WERI-Rb-1 (cell line): ENCODE measurements at regions not wholly inside any gene's neighbourhood (a gene's known extent, or its start where the extent isn't known, plus 50 kb on each side); places are given as distances from the start of the nearest gene placed in this dataset.

Experiments used
- DNase-seq: peaks from one replicate; pipeline ENCODE4 v3.0.0-alpha.2; 2020
- H3K27ac ChIP-seq: fragments of 250-450 bp; sonication (Bioruptor Pico); 2 replicates; pipeline ENCODE4 v1.5.1; 2020; ENCODE audit warnings: mild to moderate bottlenecking, moderate library complexity
- H3K27me3 ChIP-seq: fragments of 250-450 bp; sonication (Bioruptor Pico); 2 replicates; pipeline ENCODE4 v1.5.1; 2021; ENCODE audit warnings: mild to moderate bottlenecking, low read depth, moderate library complexity; ENCODE audit not compliant: insufficient read depth, severe bottlenecking
- H3K36me3 ChIP-seq: fragments of 250-450 bp; sonication (Bioruptor Pico); 2 replicates; pipeline ENCODE4 v1.5.1; 2020; ENCODE audit warnings: mild to moderate bottlenecking, moderate library complexity
- H3K4me3 ChIP-seq: 2 replicates; pipeline ENCODE4 v1.5.1; 2011; ENCODE audit warnings: low read depth, mild to moderate bottlenecking, control low read depth, low read length
- H3K9me3 ChIP-seq: fragments of 250-450 bp; sonication (Bioruptor Pico); 2 replicates; pipeline ENCODE4 v1.5.1; 2021; ENCODE audit warnings: mild to moderate bottlenecking, moderate library complexity; ENCODE audit not compliant: severe bottlenecking
- TF ChIP-seq, protein P1 (sequence below): IDR thresholded peaks from 2 replicates; pipeline ENCODE4 v1.5.1; 2011; ENCODE audit warnings: low read depth, mild to moderate bottlenecking, control low read depth, inconsistent platforms, low read length

DNA sequence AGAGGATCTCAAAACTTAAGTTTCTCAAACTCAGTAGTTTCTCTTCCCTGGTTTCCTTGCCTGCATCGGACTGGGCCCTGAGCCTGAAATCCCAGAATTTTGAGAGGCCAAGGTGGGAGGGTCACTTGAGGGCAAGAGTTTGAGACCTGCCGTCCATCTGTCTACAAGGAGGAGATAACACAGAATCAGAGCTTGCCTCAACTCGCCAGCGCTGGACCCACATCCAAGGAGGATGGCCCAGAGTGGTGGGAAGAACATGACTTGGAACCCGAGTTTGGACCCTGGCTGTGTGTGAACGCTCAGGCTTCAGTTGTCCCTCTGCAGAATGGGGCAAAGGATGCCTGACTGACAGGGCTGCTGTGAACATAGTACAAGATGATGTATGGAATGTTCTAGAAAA, 80.1 kb downstream of the MCFD2 start:
- Histone ChIP-seq H3K27me3 (no peaks in the 10 kb centered on the region), H3K36me3 (no peaks in the 10 kb centered on the region), H3K9me3 (no peaks in the 10 kb centered on the region), H3K4me3 (no peak overlapping the region), H3K27ac (no peak overlapping the region)
- no peak for DNase-seq
- TF ChIP-seq, protein P1, sequence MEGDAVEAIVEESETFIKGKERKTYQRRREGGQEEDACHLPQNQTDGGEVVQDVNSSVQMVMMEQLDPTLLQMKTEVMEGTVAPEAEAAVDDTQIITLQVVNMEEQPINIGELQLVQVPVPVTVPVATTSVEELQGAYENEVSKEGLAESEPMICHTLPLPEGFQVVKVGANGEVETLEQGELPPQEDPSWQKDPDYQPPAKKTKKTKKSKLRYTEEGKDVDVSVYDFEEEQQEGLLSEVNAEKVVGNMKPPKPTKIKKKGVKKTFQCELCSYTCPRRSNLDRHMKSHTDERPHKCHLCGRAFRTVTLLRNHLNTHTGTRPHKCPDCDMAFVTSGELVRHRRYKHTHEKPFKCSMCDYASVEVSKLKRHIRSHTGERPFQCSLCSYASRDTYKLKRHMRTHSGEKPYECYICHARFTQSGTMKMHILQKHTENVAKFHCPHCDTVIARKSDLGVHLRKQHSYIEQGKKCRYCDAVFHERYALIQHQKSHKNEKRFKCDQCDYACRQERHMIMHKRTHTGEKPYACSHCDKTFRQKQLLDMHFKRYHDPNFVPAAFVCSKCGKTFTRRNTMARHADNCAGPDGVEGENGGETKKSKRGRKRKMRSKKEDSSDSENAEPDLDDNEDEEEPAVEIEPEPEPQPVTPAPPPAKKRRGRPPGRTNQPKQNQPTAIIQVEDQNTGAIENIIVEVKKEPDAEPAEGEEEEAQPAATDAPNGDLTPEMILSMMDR, result no peak

DNA sequence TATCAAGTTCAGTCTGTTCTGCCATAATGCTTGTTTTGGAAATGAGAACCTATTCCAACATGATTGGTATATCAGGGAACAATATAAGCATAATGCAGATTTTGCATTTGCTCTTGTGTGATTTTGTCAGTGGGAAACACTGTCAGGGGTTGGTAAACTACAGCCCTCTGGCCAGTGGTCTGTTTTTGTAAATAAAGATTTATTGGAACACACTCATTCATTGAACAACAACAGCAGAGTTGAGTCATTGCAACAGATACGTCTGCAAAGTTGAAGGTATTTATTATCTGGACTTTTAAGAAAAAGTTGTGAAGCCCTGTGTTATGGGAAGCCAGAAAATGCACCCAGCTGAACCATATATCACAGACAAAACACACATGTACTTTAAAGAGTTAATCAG, 83.1 kb downstream of the MCFD2 start:
- H3K9me3 ChIP-seq, result no peaks in the 10 kb centered on the region
- no peaks in the 10 kb centered on the region for H3K36me3 ChIP-seq
- TF ChIP-seq, protein P1, result no peak
- no peak for DNase-seq
- no peak overlapping the region for H3K27ac ChIP-seq
- H3K4me3 ChIP-seq, result no peak overlapping the region
- no peaks in the 10 kb centered on the region for H3K27me3 ChIP-seq

DNA sequence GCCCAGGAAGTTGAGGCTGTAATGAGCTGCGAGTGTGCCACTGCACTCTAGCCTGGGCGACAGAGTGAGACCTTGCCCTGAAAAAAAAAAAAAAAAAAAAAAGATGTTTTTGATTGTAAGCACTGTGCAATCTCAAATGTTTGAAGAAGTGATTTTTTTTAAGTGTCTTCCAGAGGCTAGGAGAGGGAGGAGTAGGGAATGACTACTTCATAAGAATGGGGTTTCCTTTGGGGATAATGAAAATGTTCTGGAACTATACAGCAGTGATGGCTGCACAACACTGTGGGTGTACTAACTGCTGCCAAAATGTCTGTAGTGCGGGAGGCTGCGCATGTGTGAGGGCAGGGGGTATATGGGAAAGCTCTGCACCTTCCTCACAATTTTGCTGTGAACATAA, 83.7 kb downstream of the MCFD2 start:
- TF ChIP-seq, protein P1, result no peak
- no peak overlapping the region for H3K27ac ChIP-seq
- no peaks in the 10 kb centered on the region for H3K36me3 ChIP-seq
- no peak for DNase-seq
- no peak overlapping the region for H3K4me3 ChIP-seq
- H3K27me3 ChIP-seq, result no peaks in the 10 kb centered on the region
- H3K9me3 ChIP-seq, result no peaks in the 10 kb centered on the region

DNA sequence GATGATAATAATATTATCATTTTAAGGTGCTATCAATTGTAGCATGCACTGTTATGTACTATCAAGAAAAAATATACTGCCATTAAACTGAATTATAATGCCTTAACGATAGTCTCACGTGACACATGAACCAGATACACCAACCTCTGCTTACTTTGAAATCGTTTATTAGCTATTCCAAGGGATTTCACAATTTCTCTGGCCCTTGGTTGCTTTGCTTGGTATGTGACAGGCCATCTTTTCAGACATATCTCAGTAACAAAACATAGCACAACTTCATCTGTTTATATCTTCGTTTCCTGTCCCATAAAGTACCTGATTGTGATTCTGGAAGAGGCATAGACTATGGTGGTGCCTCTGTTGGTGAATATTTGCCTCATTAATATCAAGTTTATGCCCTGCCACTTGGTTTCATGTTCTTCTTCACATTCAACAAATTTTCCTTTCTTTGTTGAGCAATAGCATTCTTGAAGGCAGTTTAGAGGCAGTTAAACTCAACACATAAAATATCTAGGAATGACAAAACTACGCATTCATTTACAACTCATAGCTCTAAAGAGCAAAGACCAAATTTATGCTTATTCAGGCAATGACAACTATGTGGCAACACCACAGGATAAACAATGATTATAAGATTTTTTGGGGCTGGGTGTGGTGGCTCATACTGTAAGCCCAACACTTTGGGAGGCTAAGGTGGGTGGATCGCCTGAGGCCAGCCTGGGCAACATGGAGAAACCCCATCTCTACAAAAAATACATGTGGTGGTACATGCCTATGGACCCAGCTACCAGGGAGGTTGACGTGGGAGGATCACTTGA, 84.3 kb downstream of the MCFD2 start:
- no peak for DNase-seq
- no peak overlapping the region for H3K27ac ChIP-seq
- H3K27me3 ChIP-seq, result no peaks in the 10 kb centered on the region
- no peaks in the 10 kb centered on the region for H3K9me3 ChIP-seq
- TF ChIP-seq, protein P1, result no peak
- H3K36me3 ChIP-seq, result no peaks in the 10 kb centered on the region
- no peak overlapping the region for H3K4me3 ChIP-seq

DNA sequence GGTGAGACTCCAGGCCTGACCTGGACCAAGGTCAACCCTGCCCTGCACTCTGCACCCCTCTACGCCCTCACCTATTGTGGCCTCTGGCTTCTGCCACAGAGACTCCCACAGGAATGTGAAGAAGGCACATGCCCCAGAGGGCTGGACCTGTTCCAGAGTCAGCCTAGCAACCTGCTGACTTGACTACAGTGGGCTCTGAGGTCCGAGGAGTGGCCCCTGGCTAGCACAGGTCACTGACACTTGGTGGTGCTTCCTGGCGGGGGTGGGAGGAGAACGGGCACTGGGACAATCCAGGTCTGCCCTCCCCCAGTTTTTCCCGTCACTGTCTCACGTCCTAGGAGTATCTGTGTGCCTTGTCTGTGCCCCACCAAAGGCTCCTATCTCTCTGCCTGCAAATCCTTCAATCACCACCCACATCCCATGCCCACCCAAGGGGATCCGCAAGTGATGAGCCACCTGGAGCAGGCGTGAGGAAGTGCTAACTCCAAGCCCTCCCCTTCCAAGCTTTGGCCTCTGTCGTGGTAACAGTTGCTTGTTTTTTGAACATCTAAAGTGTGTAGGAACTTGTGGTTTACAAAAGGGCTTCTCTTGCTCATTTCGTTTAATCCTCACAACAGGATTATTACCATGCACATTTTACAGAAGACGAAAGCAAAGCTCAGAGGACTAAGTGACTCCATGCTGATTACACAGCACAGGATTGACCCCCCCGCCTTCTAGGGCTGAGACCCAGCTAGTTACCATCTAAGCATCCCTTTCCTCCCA, 86.2 kb downstream of the MCFD2 start:
- TF ChIP-seq, protein P1, result no peak
- Histone ChIP-seq H3K4me3 (no peak overlapping the region), H3K36me3 (no peaks in the 10 kb centered on the region), H3K9me3 (no peaks in the 10 kb centered on the region), H3K27me3 (no peaks in the 10 kb centered on the region), H3K27ac (no peak overlapping the region)
- DNase-seq, result no peak
